Esophagus muscularis mucosa (tissue), 4 donors: ENCODE measurements at regions not wholly inside any gene's neighbourhood (a gene's known extent, or its start where the extent isn't known, plus 50 kb on each side); places are given as distances from the start of the nearest gene placed in this dataset.

Source experiments
- DNase-seq: peaks from one replicate; pipeline ENCODE4 v3.0.0-alpha.2; 2017; ENCODE audit errors: extremely low spot score
- H3K27ac ChIP-seq, 4 donors: fragments of 200-600 bp; sonication (generic); replicated peaks in 1 of 4; 1 replicate in 3 of 4; 2 replicates in 1 of 4; pipeline ENCODE4 v1.5.1; 2016 to 2019; ENCODE audit warnings: mild to moderate bottlenecking in 1 of 4
- H3K27me3 ChIP-seq, 4 donors: fragments of 200-600 bp; sonication (generic); one replicate each; pipeline versions ENCODE4 v1.5.1 to v1.6.0; 2016 to 2019
- H3K36me3 ChIP-seq, 4 donors: fragments of 200-600 bp; sonication (generic); one replicate each; pipeline ENCODE4 v1.5.1; 2016 to 2019
- H3K4me1 ChIP-seq, 4 donors: fragments of 200-600 bp; sonication (generic); one replicate each; pipeline ENCODE4 v1.5.1; 2016 to 2019
- H3K4me3 ChIP-seq, 4 donors: fragments of 200-600 bp; sonication (generic); 1 replicate in 2 of 4; 2 replicates in 2 of 4; pipeline ENCODE4 v1.5.1; 2016 to 2019; ENCODE audit warnings: mild to moderate bottlenecking in 4 of 4, moderate library complexity in 1 of 4
- H3K9me3 ChIP-seq, 4 donors: fragments of 200-600 bp; sonication (generic); 1 replicate in 3 of 4; 2 replicates in 1 of 4; pipeline ENCODE4 v1.5.1; 2016 to 2019
- CTCF ChIP-seq, 3 experiments: fragments of 200-600 bp in 2 of 3; fragments of 450-650 bp in 1 of 3; sonication (generic) in 2 of 3; IDR thresholded peaks; one replicate each; pipeline ENCODE4 v1.5.1; 2017 to 2019; ENCODE audit warnings: antibody characterized with exemption in 3 of 3, mild to moderate bottlenecking in 2 of 3, moderate library complexity in 1 of 3
- EP300 ChIP-seq: sonication (generic); formaldehyde crosslinking; IDR thresholded peaks from one replicate; pipeline ENCODE4 v1.6.1; 2017; ENCODE audit warnings: antibody characterized with exemption
- POLR2A ChIP-seq: fragments of 450-650 bp; IDR thresholded peaks from one replicate; pipeline ENCODE4 v1.6.1; 2017; ENCODE audit warnings: antibody characterized with exemption, moderate library complexity, mild to moderate bottlenecking, low read depth
- POLR2AphosphoS5 ChIP-seq, 2 donors: sonication (generic); formaldehyde crosslinking; IDR thresholded peaks; one replicate each; pipeline ENCODE4 v1.6.1; 2017; ENCODE audit warnings: antibody characterized with exemption in 2 of 2
- WGBS: methylation state at CpG from one replicate; pipeline ENCODE4 v1.1.5; 2018; 5-methylcytosine and 5-hydroxymethylcytosine counted together
- intact Hi-C: fragments of 100-400 bp; cut with DNase I; formaldehyde crosslinking; loops from one replicate; pipeline ENCODE4 v1.15.1; 2023

- Histone ChIP-seq H3K4me3 (no peak overlapping the region), H3K27ac (no peak overlapping the region), H3K9me3 (no peaks in the 10 kb centered on the region), H3K4me1 (no peaks in the 10 kb centered on the region), H3K27me3 (no peaks in the 10 kb centered on the region), H3K36me3 (no peaks in the 10 kb centered on the region)
- TF ChIP-seq POLR2A: no peak
- WGBS: 86% methylated on average over 2 of the region's 2 CpGs
- no peak for DNase-seq
- intact Hi-C loops: no loop called here
These were observed 352.0 kb upstream of the AKR1E2 start for GRCh38 chr10:4473977-4474376.

GRCh38 chr10:4472190-4472904 lies 353.7 kb upstream of the AKR1E2 start:
- Histone ChIP-seq H3K4me3 (no peak overlapping the region), H3K9me3 (no peaks in the 10 kb centered on the region), H3K27ac (no peak overlapping the region), H3K27me3 (no peaks in the 10 kb centered on the region), H3K36me3 (no peaks in the 10 kb centered on the region), H3K4me1 (no peaks in the 10 kb centered on the region)
- WGBS: 96% methylated on average over 7 of the region's 7 CpGs
- DNase-seq: no peak
- intact Hi-C loops: no loop called here
- TF ChIP-seq POLR2AphosphoS5 (IDR thresholded peaks at IDR 0.05) (no peak), EP300 (no peak), CTCF (IDR thresholded peaks at IDR 0.05) (no peak), POLR2A (no peak)

DNA sequence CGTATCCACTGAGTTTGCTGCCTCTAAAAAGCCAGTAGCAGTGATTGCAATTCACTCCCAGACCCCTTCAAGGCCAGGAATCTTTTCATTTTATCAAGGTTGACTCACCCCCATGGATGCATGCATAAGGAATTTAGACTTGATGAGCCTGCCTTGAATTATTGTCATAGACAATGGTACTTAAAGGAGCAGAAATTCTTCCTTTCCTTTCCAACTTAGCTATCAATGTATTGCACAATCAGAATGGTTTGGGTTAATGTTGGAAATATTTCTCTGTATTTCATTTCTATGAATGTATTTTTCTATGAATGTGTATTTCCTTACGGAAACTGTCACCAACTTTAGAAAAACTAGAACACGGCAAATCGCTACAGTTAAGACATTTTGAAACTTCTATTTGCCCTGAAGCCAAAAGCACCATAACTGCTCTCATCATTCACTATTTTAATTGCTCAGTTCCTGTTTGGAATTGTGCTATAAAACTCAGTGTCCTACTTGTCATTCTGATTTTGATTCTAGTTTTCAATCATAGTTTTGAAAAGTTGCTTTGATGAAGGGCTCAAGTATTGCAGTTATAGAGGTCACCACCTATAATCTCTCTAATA lies 355.7 kb upstream of the AKR1E2 start:
- DNase-seq: no peak
- Histone ChIP-seq H3K27me3 (no peaks in the 10 kb centered on the region), H3K9me3 (no peaks in the 10 kb centered on the region), H3K36me3 (no peaks in the 10 kb centered on the region), H3K4me1 (no peaks in the 10 kb centered on the region), H3K27ac (no peak overlapping the region), H3K4me3 (no peak overlapping the region)
- intact Hi-C loops: no loop called here
- WGBS: 91% methylated on average over 4 of the region's 4 CpGs
- TF ChIP-seq CTCF (IDR thresholded peaks at IDR 0.05) (no peak), POLR2AphosphoS5 (IDR thresholded peaks at IDR 0.05) (no peak), POLR2A (no peak), EP300 (no peak)

GRCh38 chr10:4467481-4467880 lies 358.5 kb upstream of the AKR1E2 start:
- no peak for DNase-seq
- Histone ChIP-seq H3K27me3 (no peaks in the 10 kb centered on the region), H3K9me3 (no peaks in the 10 kb centered on the region), H3K4me3 (no peak overlapping the region), H3K36me3 (no peaks in the 10 kb centered on the region), H3K4me1 (no peaks in the 10 kb centered on the region), H3K27ac (no peak overlapping the region)
- TF ChIP-seq POLR2A (no peak), CTCF (IDR thresholded peaks at IDR 0.05) (no peak), EP300 (no peak), POLR2AphosphoS5 (IDR thresholded peaks at IDR 0.05) (no peak)
- intact Hi-C loops: no loop called here
- 63% methylated on average over 1 of the region's 1 CpG for WGBS

DNA sequence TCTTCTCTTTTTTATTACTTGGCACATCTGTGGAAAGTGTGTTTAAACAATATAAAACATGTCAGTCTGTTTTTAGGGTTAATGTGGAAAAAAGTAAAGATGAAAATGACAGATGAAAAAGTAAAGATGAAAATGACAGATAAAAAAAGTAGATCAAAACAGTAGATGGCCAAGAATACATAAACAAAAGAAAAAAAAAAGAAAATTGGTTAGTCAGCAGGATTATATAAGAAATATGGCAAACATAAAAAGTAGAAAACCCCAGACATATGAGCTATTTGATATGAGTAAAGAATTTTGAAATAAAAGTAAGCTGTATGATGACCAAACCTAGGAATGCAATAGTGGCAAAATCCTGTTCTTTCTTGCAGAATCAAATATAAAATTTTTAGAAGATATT lies 365.7 kb upstream of the AKR1E2 start:
- H3K4me1 ChIP-seq: no peaks in the 10 kb centered on the region
- DNase-seq: no peak
- H3K27ac ChIP-seq: no peak overlapping the region
- H3K36me3 ChIP-seq: no peaks in the 10 kb centered on the region
- H3K9me3 ChIP-seq: no peaks in the 10 kb centered on the region
- H3K4me3 ChIP-seq: no peak overlapping the region
- no peak for TF ChIP-seq POLR2AphosphoS5 (IDR thresholded peaks at IDR 0.05)
- TF ChIP-seq POLR2A: no peak
- no peak for TF ChIP-seq CTCF (IDR thresholded peaks at IDR 0.05)
- no peak for TF ChIP-seq EP300
- H3K27me3 ChIP-seq: no peaks in the 10 kb centered on the region
- intact Hi-C loops: no loop called here
